Stimulated activated CD8-positive, alpha-beta memory T cell treated with anti-CD3 and anti-CD28 coated beads, Interleukin-4, amount 100 ng/mL, for 48 hours (primary cell): ENCODE measurements at regions not wholly inside any gene's neighbourhood (a gene's known extent, or its start where the extent isn't known, plus 50 kb on each side); places are given as distances from the start of the nearest gene placed in this dataset.
"Not testable (repeated sequence)": the region's sequence is repeated elsewhere in the genome, so short reads cannot be mapped to it uniquely, and the experiment has no call there.

Experiments
- DNase-seq: peaks from one replicate; pipeline ENCODE4 v3.0.0-alpha.2; 2020

DNA sequence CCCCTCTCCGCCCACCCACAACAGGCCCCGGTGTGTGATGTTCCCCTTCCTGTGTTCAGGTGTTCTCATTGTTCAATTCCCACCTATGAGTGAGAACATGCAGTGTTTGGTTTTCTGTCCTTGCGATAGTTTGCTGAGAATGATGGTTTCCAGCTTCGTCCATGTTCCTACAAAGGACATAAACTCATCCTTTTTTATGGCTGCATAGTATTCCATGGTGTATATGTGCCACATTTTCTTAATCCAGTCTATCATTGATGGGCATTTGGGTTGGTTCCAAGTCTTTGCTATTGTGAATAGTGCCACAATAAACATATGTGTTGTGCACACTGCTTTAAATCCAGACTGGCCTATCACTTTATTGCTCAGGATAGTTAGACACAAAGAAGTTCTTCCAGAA, 309.1 kb downstream of the MTX2 start:
- DNase-seq: not testable (repeated sequence)

DNA sequence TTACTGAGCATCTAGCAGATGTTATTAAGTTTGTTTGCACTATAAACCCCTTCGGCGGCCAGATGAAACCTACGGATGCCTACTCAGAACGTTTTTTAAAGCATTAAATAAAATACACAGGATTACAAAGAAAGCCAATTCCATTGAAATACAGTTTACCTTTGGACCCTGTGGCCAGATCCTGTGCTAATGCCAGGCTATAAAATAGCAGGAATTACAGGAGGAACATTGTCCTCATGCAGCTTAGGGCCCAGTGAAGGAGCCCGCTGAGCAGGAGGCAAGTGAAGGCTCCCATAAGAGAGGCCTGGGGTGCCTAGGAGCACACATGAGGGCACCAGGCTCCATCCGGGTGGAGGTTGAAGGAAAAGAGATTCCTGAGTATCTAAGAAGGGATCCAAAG, 310.4 kb downstream of the MTX2 start:
- DNase-seq: no peak

DNA sequence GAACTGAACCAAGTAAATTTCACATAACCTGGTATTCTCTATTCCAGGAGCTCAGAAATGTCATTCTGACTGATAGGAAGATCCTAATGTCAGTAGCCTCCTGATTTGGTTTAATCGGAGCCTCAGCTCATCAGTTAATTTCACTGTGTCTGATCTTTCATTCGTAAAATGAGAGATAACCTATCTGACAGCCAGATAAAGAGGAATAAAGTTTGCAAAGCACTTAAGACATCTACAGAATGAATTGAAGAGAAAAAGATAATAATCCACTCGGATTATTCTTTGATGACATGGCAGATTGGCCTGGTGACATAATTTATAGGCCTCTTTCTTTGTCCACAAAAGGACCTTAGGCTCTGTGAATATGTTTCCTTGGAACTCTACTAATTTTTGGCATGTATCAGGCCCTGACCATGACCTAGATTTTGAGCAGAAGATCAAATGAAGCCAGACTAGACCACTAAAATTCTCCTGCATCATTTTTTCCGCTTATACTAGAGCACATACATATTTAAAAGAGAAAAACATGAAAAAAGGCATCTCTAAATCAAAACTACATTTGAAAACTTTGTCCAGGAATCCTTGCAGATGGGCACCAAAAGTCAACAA, 312.4 kb downstream of the MTX2 start:
- DNase-seq: no peak

DNA sequence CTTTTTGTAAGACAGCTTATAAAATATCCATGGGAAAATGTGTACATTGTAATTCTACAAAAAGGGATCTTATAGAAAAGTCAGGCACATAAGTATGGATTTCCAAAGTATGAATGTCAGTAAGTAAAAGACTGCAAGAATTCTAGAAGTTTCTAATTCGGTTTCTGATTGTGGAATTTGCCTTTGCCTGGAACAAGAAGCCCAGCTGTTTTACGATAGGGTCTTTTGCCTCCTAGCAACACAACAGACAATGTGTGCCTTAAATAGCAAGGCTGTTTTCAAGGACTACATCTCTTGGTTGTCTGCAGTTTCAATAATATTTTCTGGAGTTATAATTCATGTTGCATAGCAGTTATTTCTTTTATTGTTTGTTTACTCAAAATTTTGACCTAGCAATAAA, 312.9 kb downstream of the MTX2 start:
- DNase-seq: no peak

DNA sequence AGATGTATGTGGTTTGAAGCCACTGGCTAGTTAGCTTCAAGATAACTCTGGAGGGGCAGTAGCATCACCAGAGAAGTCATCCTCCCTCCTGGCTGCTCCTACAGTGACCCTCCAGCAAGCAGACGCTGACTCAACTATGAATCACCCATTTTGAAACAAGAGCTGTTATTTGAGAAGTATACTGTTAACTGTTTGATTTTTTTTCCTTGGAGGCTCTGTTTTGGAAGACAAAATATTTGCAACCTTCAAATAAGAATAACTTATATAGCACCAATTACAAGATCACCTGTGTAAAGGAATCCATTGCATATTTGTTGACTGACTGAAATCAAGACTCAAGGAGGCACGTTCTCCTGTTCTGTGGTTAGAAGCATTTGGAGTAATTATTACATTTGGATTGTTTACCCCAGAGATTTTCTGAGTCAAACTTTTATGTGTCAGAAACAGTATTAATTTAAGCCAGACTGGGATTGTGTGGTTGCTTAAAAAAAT, 313.8 kb downstream of the MTX2 start:
- no peak for DNase-seq

DNA sequence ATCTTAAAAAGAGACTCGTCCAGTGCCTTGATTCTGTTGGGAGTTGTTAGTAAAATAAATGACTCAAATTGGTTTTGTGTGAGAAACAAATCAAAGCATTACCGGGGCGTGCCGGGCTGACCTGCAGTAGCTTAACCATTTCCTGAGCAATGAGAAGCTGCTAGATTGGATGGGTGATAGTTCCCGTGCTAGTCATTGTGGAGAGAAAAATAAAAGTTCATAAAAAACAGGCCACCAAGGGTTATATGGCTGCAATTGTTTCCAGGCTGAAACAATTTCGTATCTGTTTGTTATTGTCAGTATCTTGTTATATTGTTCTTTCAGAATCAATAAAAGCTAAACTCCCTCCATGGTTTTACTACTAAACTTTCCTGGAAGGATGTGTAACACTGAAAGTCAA, 314.4 kb downstream of the MTX2 start:
- no peak for DNase-seq

DNA sequence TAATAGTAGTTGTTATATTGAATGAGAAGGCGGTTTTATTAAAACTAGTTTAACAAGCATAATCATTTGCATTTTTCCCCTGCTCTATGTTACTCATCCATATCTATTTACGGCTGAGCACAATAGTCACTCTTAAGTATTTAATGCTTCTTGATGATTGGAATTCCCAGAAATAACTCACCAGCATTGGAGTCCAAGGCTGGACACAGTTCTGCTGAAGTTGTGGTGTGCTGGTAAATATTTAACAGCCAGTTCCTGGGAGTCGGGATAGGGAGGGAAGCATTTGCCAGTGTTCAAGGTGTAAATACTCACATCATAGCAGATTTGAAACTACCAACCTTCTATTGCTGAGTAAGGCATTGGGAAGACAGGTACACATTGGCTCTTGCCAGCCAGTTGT, 315.1 kb downstream of the MTX2 start:
- DNase-seq: no peak

DNA sequence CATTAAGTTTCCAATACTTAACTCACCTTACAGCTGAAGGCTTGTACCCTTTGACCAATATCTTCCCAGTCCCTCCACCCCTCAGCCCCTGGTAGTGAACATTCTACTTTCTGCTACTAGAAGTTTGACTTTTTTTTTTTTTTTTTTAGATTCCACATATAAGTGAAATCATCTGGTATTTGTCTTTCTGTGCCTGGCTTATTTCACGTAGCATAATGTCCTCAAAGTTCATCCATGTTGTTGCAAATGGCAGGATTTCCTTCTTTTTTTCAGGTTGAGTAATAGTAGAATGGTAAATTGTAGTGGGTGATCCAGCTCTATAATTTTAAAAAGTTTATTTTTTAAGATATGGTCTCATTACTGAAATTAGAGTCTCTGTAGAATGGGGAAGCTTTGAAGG, 316.0 kb downstream of the MTX2 start:
- no peak for DNase-seq

DNA sequence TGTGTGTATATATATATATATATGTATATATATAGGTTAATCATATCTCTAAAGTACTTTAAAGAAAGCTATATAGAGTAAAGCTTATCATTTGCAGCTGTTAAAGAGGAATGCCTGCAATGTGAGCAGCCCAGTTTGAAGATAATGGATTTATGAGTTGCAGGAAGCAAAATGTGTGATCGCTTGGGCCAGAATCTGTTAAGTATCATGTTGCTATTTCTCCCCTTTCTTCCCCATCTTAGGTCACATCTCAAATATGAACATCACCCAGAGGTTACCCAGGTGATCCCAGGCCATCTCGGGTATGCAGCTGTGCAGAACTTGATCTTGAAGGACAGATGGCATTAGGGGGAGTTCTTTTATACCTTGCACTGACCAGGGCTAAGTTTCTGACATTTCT, 316.5 kb downstream of the MTX2 start:
- no peak for DNase-seq

DNA sequence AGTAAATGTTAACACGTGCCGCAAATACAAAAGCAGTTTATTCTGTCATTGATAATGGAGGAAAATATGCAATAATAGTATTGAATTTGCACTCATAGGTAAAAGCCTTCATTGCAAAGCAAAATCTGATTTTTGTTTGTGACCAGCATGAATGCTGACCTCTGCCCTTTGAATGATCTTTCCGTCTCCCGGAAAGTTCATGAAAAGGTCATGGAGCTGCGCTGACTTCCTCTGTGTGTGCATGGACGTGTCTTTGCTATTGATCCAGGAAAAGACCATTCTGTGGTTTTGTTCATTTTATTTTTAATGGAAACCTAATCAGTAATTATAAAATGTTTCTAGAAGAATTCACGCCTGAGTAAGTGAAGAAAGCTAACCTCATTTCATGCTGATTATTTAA, 320.0 kb downstream of the MTX2 start:
- no peak for DNase-seq

DNA sequence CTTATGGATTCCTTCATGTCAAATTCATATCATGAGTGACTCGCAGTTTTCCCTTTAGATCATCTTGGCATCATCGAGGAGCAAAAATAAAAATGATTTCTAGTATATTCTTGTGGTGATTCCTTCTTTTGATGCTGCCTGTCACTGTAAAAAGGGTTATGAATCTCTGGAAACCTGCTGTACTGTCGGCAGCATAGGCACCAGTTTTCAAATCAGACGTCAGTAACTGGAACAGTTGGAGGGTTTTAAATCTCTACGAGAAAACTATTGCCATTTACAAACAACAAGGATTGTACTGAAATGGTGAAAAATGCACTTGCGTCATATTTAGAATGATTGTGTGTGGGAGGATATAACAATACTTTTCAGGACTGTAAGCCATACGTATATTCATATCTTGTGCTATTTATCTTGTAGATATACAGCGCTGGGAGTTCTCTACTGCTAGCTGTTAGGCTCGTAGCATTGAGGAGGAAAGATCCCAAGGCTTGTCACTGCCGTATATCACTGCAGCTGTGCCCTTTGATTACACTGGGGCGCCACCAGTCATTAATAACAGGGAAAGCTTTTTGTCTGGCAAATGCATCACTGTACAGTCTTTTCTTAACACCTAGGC, 320.7 kb downstream of the MTX2 start:
- no peak for DNase-seq

DNA sequence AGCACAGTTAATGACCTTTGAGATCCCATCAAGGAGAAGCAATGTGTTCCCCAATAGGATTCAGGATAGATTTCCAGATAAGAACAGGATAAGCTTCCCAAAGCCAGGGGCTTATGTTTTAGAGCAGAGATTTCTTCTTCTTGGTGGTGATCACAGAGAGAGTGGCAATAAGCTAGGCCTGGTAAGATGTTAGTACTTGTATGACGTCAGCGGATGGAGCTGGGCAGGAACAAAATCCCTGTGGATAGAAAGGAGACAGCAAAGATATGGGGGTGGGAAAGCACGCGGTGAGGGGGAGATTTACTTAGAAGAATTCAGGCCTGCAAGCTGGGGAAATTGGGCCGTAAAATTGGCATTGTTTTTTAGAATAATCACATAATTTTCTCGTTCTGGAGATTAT, 323.0 kb downstream of the MTX2 start:
- no peak for DNase-seq

DNA sequence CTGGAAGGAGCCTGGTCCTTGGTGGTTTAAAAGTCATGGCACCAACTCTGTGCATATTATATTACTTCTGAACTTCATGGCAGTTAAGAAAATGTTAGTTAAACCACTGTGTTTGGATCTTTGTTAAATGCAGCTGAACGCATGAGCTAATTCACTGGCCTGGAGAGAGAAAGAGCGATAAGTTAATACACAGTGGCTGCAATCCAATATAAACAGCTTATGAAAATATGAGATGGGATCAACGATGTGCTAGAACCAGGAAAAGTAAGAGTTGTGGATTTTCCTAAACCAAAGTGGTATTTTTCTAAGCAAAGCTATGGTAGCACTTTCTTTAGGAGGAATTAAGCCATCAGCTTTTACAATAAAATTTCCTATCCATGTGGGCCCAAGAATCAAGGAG, 326.7 kb downstream of the MTX2 start:
- no peak for DNase-seq

DNA sequence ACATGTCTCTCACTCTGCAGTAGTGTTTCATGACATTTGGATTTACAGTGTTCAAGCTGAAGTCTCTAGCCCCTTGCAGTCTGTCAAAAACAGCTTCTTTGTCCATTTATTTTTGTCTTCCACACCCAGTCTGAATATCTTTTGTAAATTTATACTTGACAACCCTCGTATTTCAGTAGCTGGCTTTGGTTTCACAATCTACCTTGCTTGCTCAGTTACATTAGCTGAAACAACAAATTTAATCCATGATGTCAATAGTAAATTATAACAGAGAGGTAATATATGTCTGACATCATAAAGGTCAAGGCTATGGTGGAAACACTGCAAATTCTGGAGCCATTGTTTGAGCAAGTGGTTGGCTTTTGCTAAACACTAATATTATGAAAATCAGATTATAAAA, 328.7 kb downstream of the MTX2 start:
- no peak for DNase-seq

DNA sequence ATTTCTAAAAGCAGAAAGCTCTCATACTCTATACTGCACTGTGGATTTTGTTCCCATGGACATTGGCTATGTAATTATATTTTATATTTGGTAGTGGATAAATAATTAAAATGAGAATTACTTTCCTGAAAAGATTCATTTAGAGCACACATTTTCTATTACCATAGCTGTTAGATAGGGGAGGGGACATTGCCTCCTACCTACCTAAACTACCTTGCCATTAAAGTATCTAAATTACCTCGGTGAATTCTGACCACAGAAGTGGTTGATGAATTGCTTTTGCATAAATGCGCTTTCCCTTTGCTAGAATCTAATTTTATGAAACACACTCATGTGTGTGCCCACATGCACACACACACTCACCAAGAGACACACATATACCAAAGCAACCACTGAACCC, 329.1 kb downstream of the MTX2 start:
- no peak for DNase-seq

DNA sequence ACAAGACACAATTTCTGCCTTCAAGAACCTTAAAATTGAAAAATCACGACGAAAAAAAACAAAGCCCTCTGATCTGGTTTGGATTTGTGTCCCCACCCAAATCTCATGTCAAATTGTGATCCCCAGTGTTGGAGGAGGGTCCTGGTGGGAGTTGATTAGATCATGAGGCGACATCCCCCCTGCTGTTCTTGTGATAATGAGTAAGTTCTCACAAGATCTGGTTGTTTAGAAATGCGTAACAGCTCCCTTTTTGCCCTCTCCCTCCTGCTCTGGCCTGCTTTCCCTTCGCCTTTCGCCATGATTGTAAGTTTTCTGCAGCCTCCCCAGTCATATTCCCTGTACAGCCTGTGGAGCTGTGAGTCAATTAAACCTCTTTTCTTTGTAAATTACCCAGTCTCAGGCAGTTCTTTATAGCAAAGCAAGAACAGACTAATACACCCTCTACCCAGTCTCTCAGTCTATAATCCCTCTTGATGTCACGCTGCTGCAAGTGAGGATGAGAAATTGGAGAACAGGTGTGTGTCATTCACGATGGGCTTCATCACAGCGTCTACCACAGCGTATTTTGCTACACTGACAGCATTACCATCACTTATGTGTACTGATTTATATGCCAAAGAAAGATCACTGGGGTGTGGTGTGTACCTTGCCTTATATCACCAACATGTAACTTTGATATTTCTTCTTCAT, 330.7 kb downstream of the MTX2 start:
- no peak for DNase-seq

DNA sequence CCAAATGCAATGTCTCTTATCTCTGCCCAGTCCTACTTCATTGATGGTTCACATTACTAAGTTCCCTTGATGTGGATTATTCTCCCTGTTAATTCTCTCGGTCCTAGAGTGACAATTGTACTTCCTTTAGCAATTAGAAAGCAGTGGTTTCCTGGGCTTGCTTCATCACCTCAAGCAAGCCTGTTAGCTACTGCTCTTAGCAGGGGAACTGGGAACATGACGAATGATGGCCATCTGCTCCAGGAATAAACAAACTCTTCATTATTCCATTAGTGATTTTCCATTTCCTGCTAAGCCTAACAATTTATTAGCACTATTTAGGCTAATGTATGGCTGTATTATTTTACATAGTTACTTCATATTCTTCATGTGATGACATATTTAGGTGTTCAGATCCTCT, 331.8 kb downstream of the MTX2 start:
- no peak for DNase-seq

DNA sequence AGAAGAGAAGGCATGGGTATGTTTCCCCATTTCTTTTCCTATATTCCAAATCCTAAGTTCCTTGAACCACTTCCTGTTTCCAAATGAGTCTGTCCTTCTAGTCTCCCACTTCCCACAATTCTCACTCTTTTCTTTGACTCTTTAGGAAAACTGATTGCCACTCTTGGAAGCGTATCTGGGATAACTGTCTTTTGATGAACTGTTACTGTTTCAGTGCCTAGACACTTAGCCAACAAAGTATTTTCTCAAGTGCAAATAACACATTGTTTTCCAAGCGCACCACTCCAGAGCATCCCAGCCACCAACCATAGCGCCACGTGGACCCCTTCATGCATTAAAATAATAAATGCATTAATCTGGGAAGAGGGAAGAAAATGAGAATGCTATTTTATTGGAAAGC, 342.8 kb downstream of the MTX2 start:
- DNase-seq: no peak

DNA sequence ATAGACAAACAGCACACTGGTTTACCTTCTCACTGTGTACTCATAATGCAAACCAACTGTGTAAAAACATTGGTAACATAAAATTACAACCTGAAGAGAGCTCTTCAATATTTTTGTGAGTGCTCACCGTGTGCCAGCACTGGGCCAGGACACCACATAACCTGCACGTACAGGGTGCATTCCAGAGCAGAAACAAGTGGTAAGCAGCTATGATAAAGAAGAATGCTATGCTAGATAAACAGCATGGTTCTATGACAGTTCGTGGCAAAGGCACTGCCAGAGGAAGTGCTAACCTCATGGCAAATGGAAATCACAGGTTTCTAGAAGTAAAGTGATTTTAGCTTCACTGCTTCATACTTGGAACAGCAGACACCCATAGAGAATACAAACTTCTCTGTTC, 343.5 kb downstream of the MTX2 start:
- DNase-seq: no peak

DNA sequence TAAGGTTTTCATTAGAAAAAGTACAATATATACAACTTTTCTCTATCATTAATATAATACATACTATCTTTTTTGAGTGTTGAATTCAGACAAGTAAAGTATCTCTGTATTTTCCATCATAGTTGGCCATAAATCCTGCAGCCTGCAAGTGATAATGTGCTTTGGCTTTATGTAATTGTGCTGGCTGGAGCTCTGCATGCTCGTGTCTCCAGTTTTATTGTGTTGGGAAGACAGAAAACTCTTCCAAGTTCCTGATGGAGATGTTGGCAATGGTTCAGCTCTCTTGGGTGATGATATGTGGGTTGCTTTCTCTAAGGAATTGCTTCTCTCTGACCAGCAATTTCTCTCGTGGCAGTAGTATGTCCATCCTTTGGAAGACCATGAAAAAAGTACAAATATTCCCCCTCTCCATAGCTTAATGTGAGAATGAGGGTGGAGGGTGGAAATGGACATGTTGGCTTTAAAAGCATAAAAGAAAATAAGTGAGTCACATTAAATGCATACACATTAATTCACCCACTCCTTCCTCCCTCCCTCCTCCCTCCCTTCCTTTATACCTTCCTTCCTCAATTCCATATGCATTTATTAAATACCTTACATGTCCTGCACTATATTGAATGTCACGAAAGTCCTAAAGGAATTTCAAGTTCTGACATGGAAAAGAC, 344.2 kb downstream of the MTX2 start:
- DNase-seq: no peak

DNA sequence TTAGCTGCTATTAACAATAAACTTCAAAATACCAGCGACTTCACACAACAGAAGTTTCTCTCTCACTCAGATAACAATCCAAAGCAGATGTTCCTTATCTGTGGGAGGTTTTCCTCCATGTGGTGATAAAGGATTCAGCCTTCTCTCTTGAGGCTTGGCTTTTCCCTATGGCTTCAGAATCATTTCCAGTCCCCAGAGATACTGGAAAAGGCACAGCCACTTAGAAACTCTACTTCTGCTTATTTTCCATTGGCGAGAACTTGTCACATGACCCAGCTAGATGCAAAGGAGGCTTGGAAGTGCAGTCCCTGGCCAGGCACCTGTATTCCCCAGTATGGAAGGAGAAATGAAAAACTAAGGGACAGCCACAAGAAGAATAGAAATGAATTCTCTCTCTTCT, 344.8 kb downstream of the MTX2 start:
- DNase-seq: no peak

DNA sequence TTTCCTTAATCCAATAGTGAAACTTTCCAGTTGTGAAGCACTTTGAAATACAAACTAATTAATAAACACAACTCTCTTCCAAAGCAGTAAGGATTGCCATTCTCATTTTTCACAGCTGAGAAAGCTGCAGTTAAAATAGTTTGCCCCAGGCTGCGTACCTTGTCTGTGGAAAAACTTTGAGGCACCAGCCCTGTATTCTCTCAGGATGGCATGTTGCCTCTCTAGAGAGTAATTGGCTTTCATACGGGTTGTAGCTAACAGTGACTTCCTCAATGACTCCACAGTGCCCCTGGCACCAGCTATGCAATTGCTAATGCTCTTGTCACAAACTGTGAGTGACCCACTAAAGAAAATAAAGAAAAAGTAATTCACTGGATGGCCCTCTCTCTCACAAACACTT, 345.7 kb downstream of the MTX2 start:
- DNase-seq: no peak

DNA sequence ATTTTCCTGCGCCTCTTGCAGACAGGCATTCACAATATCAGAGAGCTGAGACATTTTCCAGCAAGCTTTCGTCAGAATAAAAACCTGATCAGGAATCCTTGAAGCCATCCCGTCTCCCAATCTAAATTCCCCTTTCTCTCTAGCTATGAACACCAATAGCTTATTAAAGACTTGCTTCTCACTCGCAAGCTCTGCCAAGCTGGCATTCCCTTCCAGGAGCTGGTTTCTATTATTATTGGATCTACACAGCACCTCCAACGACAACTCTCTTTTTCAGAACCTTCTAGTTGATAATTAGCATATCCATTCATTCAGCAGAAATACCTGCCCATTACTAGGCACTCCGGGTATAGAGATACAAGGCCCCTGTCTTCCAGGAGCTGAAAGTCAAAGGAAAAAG, 350.3 kb downstream of the MTX2 start:
- no peak for DNase-seq

DNA sequence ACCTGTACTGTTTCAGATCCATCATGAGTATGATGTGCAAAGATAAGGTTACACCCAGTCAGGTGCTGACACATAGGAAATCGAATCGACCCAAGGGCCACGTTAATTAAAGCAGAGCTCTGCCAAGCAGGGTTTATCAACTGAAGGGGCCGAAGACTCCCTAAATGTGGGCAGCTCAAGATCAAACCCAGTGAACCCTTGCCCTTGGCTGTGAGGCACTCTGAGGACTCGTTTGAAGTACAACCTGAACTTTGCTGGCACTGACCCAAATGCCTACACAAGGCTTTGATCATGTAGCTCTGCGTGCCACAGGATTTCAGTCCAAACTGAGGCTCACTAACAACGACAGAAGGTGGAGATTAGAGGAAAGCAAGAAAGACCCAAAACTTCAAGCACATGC, 352.1 kb downstream of the MTX2 start:
- no peak for DNase-seq
